ENCODE measurements at regions not wholly inside any gene's neighbourhood (a gene's known extent, or its start where the extent isn't known, plus 50 kb on each side); places are given as distances from the start of the nearest gene placed in this dataset.

GRCh38 chr12:47302111-47302671 lies 222.4 kb upstream of the AMIGO2 start:
- TF ChIP-seq FOXM1 (IDR thresholded peaks at IDR 0.05; ENCODE audit: low read depth) (no peak), TAF1 (IDR thresholded peaks at IDR 0.05; ENCODE audit: borderline replicate concordance, low read depth, low read length) (no peak), CTCF (IDR thresholded peaks at IDR 0.05) (no peak), POLR2AphosphoS5 (IDR thresholded peaks at IDR 0.05; ENCODE audit: low read depth, low read length) (no peak), RFX5 (IDR thresholded peaks at IDR 0.05; ENCODE audit: low read length) (no peak), JUND (IDR thresholded peaks at IDR 0.05) (no peak)

Data from SK-N-SH (cell line).